Endodermal cell (in vitro differentiated cells): ENCODE measurements at regions not wholly inside any gene's neighbourhood (a gene's known extent, or its start where the extent isn't known, plus 50 kb on each side); places are given as distances from the start of the nearest gene placed in this dataset.

Source experiments
- DNase-seq: peaks from one replicate; pipeline ENCODE4 v3.0.0-alpha.2; 2017
- H3K27ac ChIP-seq: 2 replicates; pipeline ENCODE4 v1.5.1; 2013; ENCODE audit warnings: mild to moderate bottlenecking, low read depth, low read length, moderate library complexity
- H3K27me3 ChIP-seq: 2 replicates; pipeline ENCODE4 v1.6.1; 2013; ENCODE audit warnings: mild to moderate bottlenecking, low read length, moderate library complexity; ENCODE audit not compliant: insufficient read depth, control insufficient read depth, poor library complexity, severe bottlenecking
- H3K36me3 ChIP-seq: 2 replicates; pipeline ENCODE4 v1.7.0; 2013; ENCODE audit warnings: mild to moderate bottlenecking, low read length, moderate library complexity; ENCODE audit not compliant: control insufficient read depth, insufficient read depth
- H3K4me1 ChIP-seq: one replicate; pipeline ENCODE4 v1.7.0; 2013; ENCODE audit warnings: low read length; ENCODE audit not compliant: control insufficient read depth, insufficient read depth
- H3K4me3 ChIP-seq: 2 replicates; pipeline ENCODE4 v1.5.1; 2013; ENCODE audit warnings: mild to moderate bottlenecking, low read length, moderate library complexity
- H3K9ac ChIP-seq: 2 replicates; pipeline ENCODE4 v1.6.1; 2013; ENCODE audit warnings: mild to moderate bottlenecking, low read length, moderate library complexity; ENCODE audit not compliant: poor library complexity, severe bottlenecking; ENCODE audit errors: extremely low read depth
- H3K9me3 ChIP-seq: 2 replicates; pipeline ENCODE4 v1.6.1; 2013; ENCODE audit warnings: mild to moderate bottlenecking, low read length, moderate library complexity; ENCODE audit not compliant: control insufficient read depth
- H3K27ac Mint-ChIP-seq: 2 replicates; pipeline ENCODE4 v1.8.0; 2020; ENCODE audit warnings: mixed read lengths
- H3K27me3 Mint-ChIP-seq: 2 replicates; pipeline ENCODE4 v1.8.0; 2021; ENCODE audit warnings: mild to moderate bottlenecking, mixed read lengths; ENCODE audit not compliant: insufficient read depth
- H3K36me3 Mint-ChIP-seq: 2 replicates; pipeline ENCODE4 v1.8.0; 2020; ENCODE audit warnings: low read depth, mixed read lengths
- H3K4me1 Mint-ChIP-seq: 2 replicates; pipeline ENCODE4 v1.8.0; 2020; ENCODE audit warnings: mixed read lengths
- H3K4me3 Mint-ChIP-seq: 2 replicates; pipeline ENCODE4 v1.8.0; 2020; ENCODE audit warnings: mild to moderate bottlenecking, moderate library complexity, mixed read lengths
- H3K9me3 Mint-ChIP-seq: 2 replicates; pipeline ENCODE4 v1.8.0; 2020; ENCODE audit warnings: mild to moderate bottlenecking, mixed read lengths
- CTCF ChIP-seq: fragments of 200-600 bp; sonication (generic); conservative IDR thresholded peaks from 2 replicates; pipeline ENCODE4 v1.5.0; 2021; ENCODE audit warnings: antibody characterized with exemption, mild to moderate bottlenecking
- WGBS, 2 experiments: methylation state at CpG; one replicate each; pipeline versions ENCODE4 v1.1.5 to v1.1.7; 2013; ENCODE audit warnings: missing lambda C conversion rate in 2 of 2, mixed read lengths in 1 of 2; ENCODE audit not compliant: insufficient coverage in 1 of 2, insufficient read length in 1 of 2; 5-methylcytosine and 5-hydroxymethylcytosine counted together

GRCh38 chr10:33939410-33939809 lies 604.9 kb upstream of the NRP1 start:
- Mint-ChIP-seq H3K4me3 (no peak overlapping the region), H3K27ac (no peak overlapping the region), H3K4me1 (peaks cover 13% of the 10 kb centered on the region), H3K27me3 (no peaks in the 10 kb centered on the region), H3K36me3 (no peaks in the 10 kb centered on the region), H3K9me3 (peaks cover under 1% of the 10 kb centered on the region)
- no peaks in the 10 kb centered on the region for H3K36me3 ChIP-seq
- no peaks in the 10 kb centered on the region for H3K27me3 ChIP-seq
- 93 to 96% methylated on average over 3 to 4 of the region's 4 CpGs for WGBS, 2 experiments
- no peak overlapping the region for H3K9ac ChIP-seq
- TF ChIP-seq CTCF: no peak
- H3K4me3 ChIP-seq: no peak overlapping the region
- H3K27ac ChIP-seq: no peak overlapping the region
- H3K4me1 ChIP-seq: no peaks in the 10 kb centered on the region
- H3K9me3 ChIP-seq: no peaks in the 10 kb centered on the region
- no peak for DNase-seq

- Mint-ChIP-seq H3K4me3 (no peak overlapping the region), H3K36me3 (no peaks in the 10 kb centered on the region), H3K9me3 (no peaks in the 10 kb centered on the region), H3K27ac (no peak overlapping the region), H3K4me1 (peaks cover 13% of the 10 kb centered on the region), H3K27me3 (no peaks in the 10 kb centered on the region)
- H3K9me3 ChIP-seq: no peaks in the 10 kb centered on the region
- no peak overlapping the region for H3K9ac ChIP-seq
- TF ChIP-seq CTCF: no peak
- no peak overlapping the region for H3K27ac ChIP-seq
- 40 to 81% methylated on average over 1 to 3 of the region's 3 CpGs for WGBS, 2 experiments
- H3K27me3 ChIP-seq: no peaks in the 10 kb centered on the region
- H3K4me3 ChIP-seq: no peak overlapping the region
- no peak for DNase-seq
- no peaks in the 10 kb centered on the region for H3K36me3 ChIP-seq
- H3K4me1 ChIP-seq: no peaks in the 10 kb centered on the region
These were observed 603.5 kb upstream of the NRP1 start for GRCh38 chr10:33938001-33938400.

GRCh38 chr10:33937036-33937730 lies 602.7 kb upstream of the NRP1 start:
- Mint-ChIP-seq H3K4me3 (no peak overlapping the region), H3K27me3 (no peaks in the 10 kb centered on the region), H3K36me3 (no peaks in the 10 kb centered on the region), H3K27ac (no peak overlapping the region), H3K4me1 (peaks cover 13% of the 10 kb centered on the region), H3K9me3 (no peaks in the 10 kb centered on the region)
- no peak for TF ChIP-seq CTCF
- Histone ChIP-seq H3K9me3 (no peaks in the 10 kb centered on the region), H3K27ac (no peak overlapping the region), H3K9ac (no peak overlapping the region), H3K27me3 (no peaks in the 10 kb centered on the region), H3K4me1 (no peaks in the 10 kb centered on the region), H3K36me3 (no peaks in the 10 kb centered on the region), H3K4me3 (no peak overlapping the region)
- WGBS, 2 experiments: 84 to 85% methylated on average over 12 to 15 of the region's 15 CpGs
- no peak for DNase-seq
